NCI-H460 (cell line): ENCODE measurements at regions not wholly inside any gene's neighbourhood (a gene's known extent, or its start where the extent isn't known, plus 50 kb on each side); places are given as distances from the start of the nearest gene placed in this dataset.
A peak's percentile ranks its signal among the peaks of the same experiment; 100 is the strongest.

Experiments
- DNase-seq: peaks from one replicate; pipeline ENCODE4 v3.0.0-alpha.2; 2016; ENCODE audit warnings: low read depth; ENCODE audit errors: extremely low read depth

GRCh38 chr13:50071379-50071778 lies 56.1 kb downstream of the KCNRG start:
- DNase-seq = no peak

- DNase-seq = no peak
Measured at GRCh38 chr13:50072676-50073075, 57.4 kb downstream of the KCNRG start.

- DNase-seq = no peak
Measured at GRCh38 chr13:50073340-50073739, 58.1 kb downstream of the KCNRG start.

- DNase-seq = no peak
Measured at GRCh38 chr13:50074843-50075242, 59.6 kb downstream of the KCNRG start.

DNA sequence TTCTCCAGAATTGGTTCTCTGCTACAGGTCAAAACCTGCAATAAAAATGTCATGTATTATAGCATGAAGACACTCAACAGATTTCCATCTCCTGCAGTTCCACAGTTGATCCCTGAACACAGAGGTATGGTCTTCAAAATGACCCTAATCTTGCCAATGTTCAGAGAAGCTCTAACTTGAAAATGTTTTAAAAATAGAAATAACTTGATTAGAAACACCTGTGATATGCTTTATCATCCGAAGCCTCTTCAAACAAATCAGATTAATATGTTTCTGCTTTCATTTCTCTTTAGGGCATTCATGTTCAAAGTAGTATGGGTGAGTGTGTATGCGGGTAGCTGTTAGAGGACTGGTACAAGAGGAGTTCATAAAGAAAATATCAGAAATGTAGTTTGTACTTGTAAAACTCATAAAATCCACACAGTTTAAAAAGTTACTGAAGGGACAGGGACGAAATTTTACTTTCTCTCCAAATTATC lies 60.4 kb downstream of the KCNRG start:
- no peak for DNase-seq

DNA sequence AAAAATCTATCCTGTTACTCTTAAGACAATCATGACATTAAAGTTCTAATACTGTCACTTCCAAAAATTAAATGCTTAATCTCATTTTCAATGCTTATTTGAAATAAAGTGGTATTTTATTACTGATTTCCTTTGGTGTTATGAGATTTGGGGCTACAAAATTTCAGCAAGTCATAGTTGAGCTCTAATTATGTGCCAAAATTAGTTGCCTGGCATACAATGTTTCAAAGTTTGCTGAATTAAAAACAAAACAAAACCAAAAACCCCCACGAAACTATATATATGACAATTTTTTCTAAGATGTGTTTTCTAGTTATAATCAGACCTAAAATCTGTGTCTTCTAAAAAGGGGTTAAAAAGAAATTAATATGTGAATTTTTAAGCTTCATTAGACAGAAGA lies 62.2 kb downstream of the KCNRG start:
- DNase-seq = no peak

DNA sequence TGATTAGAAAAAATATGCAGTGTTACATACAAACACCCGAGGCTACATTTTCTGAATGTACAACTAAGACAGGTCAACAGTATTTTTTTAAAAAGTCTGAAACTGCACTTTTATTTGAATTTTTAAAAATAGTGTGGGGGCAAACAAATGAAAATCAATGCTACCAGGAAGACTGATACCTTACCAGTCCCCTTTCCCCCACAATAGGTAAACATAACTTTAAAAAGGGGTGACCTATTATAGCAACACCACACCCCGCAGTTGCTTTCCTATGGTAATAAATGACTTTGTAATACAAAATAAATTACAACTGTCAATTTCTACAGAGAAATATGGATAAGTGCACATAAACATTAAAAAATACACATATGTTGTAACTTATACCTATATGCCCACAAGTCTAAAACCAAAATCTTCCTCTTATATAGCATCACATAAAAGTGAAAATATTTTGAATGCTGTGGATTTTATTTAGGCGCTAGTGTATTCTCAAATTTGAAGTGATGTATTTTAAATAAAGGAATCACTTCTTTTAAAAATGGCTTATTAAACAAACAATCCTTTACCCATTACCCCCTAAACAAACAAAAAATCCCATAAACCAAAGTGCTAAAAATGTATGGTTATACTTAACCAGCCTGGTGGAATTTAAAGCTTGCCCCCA lies 63.1 kb downstream of the KCNRG start:
- DNase-seq = no peak

- no peak for DNase-seq
Measured at GRCh38 chr13:50078895-50079654, 63.8 kb downstream of the KCNRG start.

DNA sequence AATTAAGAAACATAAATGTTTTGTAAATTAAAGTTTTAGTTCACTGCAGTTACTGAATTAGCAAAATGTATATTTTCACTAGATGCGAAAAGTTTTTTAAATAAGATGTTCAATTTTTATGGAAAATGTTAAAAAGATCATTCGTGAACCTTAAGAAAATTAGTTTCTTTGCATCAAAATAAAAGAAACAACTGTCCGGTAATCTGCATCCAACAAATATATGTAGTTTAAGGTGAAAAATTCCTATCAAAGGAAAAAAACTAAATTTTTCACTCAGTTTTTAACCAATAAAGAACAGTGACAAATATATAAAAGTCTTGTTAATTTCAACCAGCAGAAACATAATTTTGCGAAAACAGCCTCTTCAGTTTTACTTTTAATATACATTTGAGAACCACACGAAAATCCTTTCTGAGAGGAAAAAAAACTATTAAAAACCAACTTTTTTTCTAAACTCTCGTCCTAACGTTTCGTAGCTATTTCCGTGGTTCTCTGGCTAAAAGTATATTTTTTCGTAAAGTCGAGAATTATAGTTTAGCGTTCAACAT lies 64.5 kb downstream of the KCNRG start:
- no peak for DNase-seq

DNA sequence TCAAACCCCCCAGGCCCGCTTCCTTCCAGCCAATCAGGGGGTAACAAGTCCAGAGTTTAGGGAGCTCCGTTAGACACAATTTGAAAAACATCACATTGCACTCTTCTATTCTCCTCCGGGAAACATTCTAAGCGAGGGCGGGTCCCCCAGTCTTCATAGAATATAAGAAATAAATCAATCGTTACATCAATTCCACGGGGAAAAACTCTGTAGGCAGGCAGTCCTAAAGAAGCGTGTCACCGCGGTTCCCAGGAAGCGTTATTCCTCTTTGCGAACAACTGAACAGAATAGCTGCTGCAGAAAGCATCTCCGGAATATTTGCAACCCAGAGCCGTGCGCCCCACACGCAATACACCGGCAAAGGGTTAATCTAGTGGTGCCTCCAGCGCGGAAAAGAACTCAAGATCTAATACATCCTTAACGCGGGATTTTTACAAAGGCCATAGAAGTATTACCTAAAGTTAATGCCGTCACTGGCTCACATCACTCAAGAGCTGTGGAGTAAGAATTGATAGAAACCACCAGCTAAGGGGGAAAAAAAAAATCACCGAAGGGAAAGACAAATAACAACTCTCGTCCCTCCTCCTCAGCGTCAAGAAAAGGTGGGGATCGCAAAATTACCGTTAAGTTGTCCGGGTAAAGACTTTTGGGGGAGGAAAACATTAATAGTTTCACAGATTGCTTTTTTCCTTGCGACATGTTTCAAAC lies 65.1 kb downstream of the KCNRG start:
- DNase-seq = no peak

GRCh38 chr13:50080911-50081678 lies 65.9 kb downstream of the KCNRG start:
- DNase-seq = no peak

- peak; percentile 97 for DNase-seq
Measured at GRCh38 chr13:50081679-50082425, 66.6 kb downstream of the KCNRG start.

DNA sequence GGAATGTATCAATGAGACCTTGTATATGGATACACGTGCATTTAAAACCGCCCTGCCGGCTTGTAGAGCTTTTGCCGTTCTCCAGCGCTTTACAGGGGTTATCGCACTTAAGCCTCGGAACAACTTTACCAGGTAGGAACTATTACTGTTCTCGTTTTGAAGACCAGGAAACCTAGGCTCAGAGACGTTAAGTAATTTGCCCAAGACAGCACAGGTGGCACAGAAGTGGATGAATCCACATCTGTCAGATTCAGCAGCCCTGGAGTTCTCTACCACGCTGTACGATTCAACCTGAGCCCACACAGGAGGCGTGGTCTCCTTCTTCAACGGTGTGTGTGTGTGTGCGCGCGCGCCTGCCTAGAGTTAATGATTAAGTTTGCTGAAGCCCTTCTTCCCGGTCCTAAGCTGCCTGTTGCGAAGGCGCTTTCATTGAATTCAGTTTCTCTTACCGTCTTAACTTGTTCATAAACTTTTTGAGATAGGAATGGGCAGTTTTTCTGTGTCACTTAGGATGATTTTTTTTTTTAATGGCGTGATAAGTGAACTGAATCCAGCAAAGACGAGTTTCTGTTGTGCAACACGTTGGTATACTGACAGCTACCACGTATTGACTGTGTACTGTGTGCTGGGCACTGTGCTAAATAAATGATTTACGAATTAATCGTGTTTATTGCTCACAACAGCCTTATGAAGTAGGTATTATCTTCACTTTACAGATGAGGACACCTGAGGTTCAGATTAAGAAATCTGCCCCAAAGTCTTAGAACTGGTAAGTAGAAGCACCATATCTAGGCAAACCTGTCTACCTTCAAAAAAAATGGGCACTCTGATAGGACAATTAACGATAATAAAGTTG lies 67.4 kb downstream of the KCNRG start:
- peak; percentile 75 for DNase-seq

DNA sequence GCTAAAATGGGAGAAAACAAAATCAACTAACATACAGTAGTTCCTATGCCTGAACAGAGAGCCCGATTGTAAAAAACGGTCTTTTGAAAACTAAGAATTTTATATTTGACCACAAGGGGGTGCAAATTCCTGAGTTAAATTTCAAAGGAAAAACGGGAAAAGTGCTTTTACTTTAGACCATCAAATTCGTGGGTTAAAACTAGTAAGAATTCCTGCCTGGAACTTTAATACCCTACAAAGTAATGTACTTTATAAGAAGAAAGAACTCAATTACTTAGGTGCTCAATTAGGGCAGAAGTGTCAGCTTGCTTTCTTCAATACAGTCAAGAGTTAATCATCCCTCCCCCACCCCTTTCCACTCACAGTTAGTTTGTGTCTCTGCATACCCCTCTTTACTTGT lies 69.8 kb downstream of the KCNRG start:
- DNase-seq = no peak

- DNase-seq = no peak
Measured at GRCh38 chr13:50089633-50090032, 74.4 kb downstream of the KCNRG start.

- no peak for DNase-seq
Measured at GRCh38 chr13:50090211-50090610, 75.0 kb downstream of the KCNRG start.

GRCh38 chr13:50094615-50095293 lies 79.5 kb downstream of the KCNRG start:
- no peak for DNase-seq

- DNase-seq = no peak
Measured at GRCh38 chr13:50098693-50099092, 83.4 kb downstream of the KCNRG start.
